Neural cell (in vitro differentiated cells): ENCODE measurements at regions not wholly inside any gene's neighbourhood (a gene's known extent, or its start where the extent isn't known, plus 50 kb on each side); places are given as distances from the start of the nearest gene placed in this dataset.

Source experiments
- H2AFZ ChIP-seq: fragments of 200-600, 300-800 bp; sonication (generic), shearing (Covaris generic); 2 replicates; pipeline ENCODE4 v1.6.0; 2014; ENCODE audit warnings: low read depth, mild to moderate bottlenecking, antibody characterized with exemption, low read length, moderate library complexity
- H3F3A ChIP-seq: fragments of 200-600 bp; shearing (Covaris generic); 2 replicates; pipeline ENCODE4 v1.6.1; 2016; ENCODE audit warnings: mild to moderate bottlenecking, moderate library complexity, mixed read lengths, antibody characterized with exemption, low read length; ENCODE audit not compliant: insufficient read depth, poor library complexity, severe bottlenecking
- H3K27ac ChIP-seq: fragments of 200-600, 300-800 bp; sonication (generic), shearing (Covaris generic); 2 replicates; pipeline ENCODE4 v1.5.1; 2014; ENCODE audit warnings: mild to moderate bottlenecking, low read length, moderate library complexity
- H3K27me3 ChIP-seq: fragments of 300-800, 200-600 bp; sonication (generic), shearing (Covaris generic); 2 replicates; pipeline ENCODE4 v1.6.0; 2014; ENCODE audit warnings: mild to moderate bottlenecking, low read depth, low read length, moderate library complexity; ENCODE audit not compliant: insufficient read depth
- H3K36me3 ChIP-seq: fragments of 300-800, 200-600 bp; sonication (generic), shearing (Covaris generic); 2 replicates; pipeline ENCODE4 v1.5.1; 2014; ENCODE audit warnings: mild to moderate bottlenecking, antibody characterized with exemption, low read length, moderate library complexity; ENCODE audit not compliant: insufficient read depth
- H3K4me2 ChIP-seq: fragments of 300-800, 200-600 bp; sonication (generic), shearing (Covaris generic); 2 replicates; pipeline ENCODE4 v1.6.0; 2014; ENCODE audit warnings: mild to moderate bottlenecking, low read length
- H3K4me3 ChIP-seq: fragments of 300-800, 200-600 bp; sonication (generic), shearing (Covaris generic); 2 replicates; pipeline ENCODE4 v1.5.1; 2014; ENCODE audit warnings: mild to moderate bottlenecking, low read length, moderate library complexity
- H3K79me2 ChIP-seq: fragments of 200-600 bp; shearing (Covaris generic); replicated peaks from 2 replicates; pipeline ENCODE4 v1.6.0; 2014; ENCODE audit warnings: mild to moderate bottlenecking, low read length, moderate library complexity; ENCODE audit not compliant: insufficient read depth
- H3K9ac ChIP-seq: fragments of 300-800, 200-600 bp; sonication (generic), shearing (Covaris generic); 2 replicates; pipeline ENCODE4 v1.6.1; 2016; ENCODE audit warnings: mild to moderate bottlenecking, low read length, mixed read lengths
- H3K9me2 ChIP-seq: fragments of 200-600 bp; shearing (Covaris generic); 2 replicates; pipeline ENCODE4 v1.6.1; 2016; ENCODE audit warnings: mild to moderate bottlenecking, low read length, mixed read lengths; ENCODE audit not compliant: insufficient read depth
- H3K9me3 ChIP-seq: fragments of 200-600, 300-800 bp; sonication (generic), shearing (Covaris generic); 2 replicates; pipeline ENCODE4 v1.6.1; 2016; ENCODE audit warnings: mild to moderate bottlenecking, mixed run types, low read length, moderate library complexity, mixed read lengths
- H4K20me1 ChIP-seq: fragments of 200-600 bp; shearing (Covaris generic); 2 replicates; pipeline ENCODE4 v1.6.1; 2016; ENCODE audit warnings: mild to moderate bottlenecking, mixed run types; ENCODE audit not compliant: insufficient read depth
- CTCF ChIP-seq: fragments of 450-650 bp; IDR thresholded peaks from 2 replicates; pipeline ENCODE4 v1.5.1; 2014; ENCODE audit warnings: antibody characterized with exemption, mild to moderate bottlenecking, moderate library complexity; ENCODE audit not compliant: poor library complexity, severe bottlenecking
- EP300 ChIP-seq: fragments of 450-650 bp; conservative IDR thresholded peaks from 2 replicates; pipeline ENCODE4 v1.6.1; 2014; ENCODE audit warnings: antibody characterized with exemption, mild to moderate bottlenecking, moderate library complexity; ENCODE audit not compliant: poor library complexity, severe bottlenecking
- EZH2 ChIP-seq: fragments of 200-600, 300-800 bp; shearing (Covaris generic), sonication (generic); IDR thresholded peaks from 2 replicates; pipeline ENCODE4 v1.6.1; 2014; ENCODE audit warnings: antibody characterized with exemption, low read length, borderline replicate concordance, mild to moderate bottlenecking; ENCODE audit not compliant: insufficient read depth, poor library complexity, severe bottlenecking
- MXI1 ChIP-seq: fragments of 450-650 bp; conservative IDR thresholded peaks from 2 replicates; pipeline ENCODE4 v1.6.1; 2014; ENCODE audit warnings: antibody characterized with exemption, mild to moderate bottlenecking; ENCODE audit not compliant: poor library complexity, severe bottlenecking
- POLR2AphosphoS5 ChIP-seq: IDR thresholded peaks from 2 replicates; pipeline ENCODE4 v1.6.1; 2012
- RAD21 ChIP-seq: fragments of 450-650 bp; conservative IDR thresholded peaks from 2 replicates; pipeline ENCODE4 v1.6.1; 2014; ENCODE audit warnings: antibody characterized with exemption, mild to moderate bottlenecking, moderate library complexity
- REST ChIP-seq: IDR thresholded peaks from 2 replicates; pipeline ENCODE4 v1.6.1; 2012; ENCODE audit warnings: borderline replicate concordance
- SMC3 ChIP-seq: fragments of 450-650 bp; conservative IDR thresholded peaks from 2 replicates; pipeline ENCODE4 v1.6.1; 2014; ENCODE audit warnings: antibody characterized with exemption, mild to moderate bottlenecking, moderate library complexity; ENCODE audit not compliant: poor library complexity
- TAF1 ChIP-seq: IDR thresholded peaks from 2 replicates; pipeline ENCODE4 v1.6.1; 2012; ENCODE audit warnings: low read depth

- Histone ChIP-seq H3F3A (no peaks in the 10 kb centered on the region), H2AFZ (no peak overlapping the region), H3K4me3 (no peak overlapping the region), H3K27me3 (no peaks in the 10 kb centered on the region), H3K36me3 (no peaks in the 10 kb centered on the region), H3K9me2 (no peaks in the 10 kb centered on the region), H3K9me3 (no peaks in the 10 kb centered on the region), H3K27ac (no peak overlapping the region), H3K9ac (no peak overlapping the region), H3K4me2 (no peak overlapping the region), H4K20me1 (no peaks in the 10 kb centered on the region), H3K79me2 (no peaks in the 10 kb centered on the region)
- TF ChIP-seq CTCF (no peak), EZH2 (no peak), TAF1 (no peak)
These were observed 460.5 kb downstream of the COG6 start for GRCh38 chr13:40116008-40116407.

- H3K9ac ChIP-seq, result no peak overlapping the region
- no peaks in the 10 kb centered on the region for H3K27me3 ChIP-seq
- no peaks in the 10 kb centered on the region for H4K20me1 ChIP-seq
- no peaks in the 10 kb centered on the region for H3K9me3 ChIP-seq
- no peak overlapping the region for H2AFZ ChIP-seq
- H3K36me3 ChIP-seq, result no peaks in the 10 kb centered on the region
- no peak overlapping the region for H3K27ac ChIP-seq
- H3K4me3 ChIP-seq, result no peak overlapping the region
- H3K9me2 ChIP-seq, result no peaks in the 10 kb centered on the region
- TF ChIP-seq SMC3 (no peak), RAD21 (no peak), MXI1 (no peak), EP300 (no peak), EZH2 (no peak), CTCF (no peak), POLR2AphosphoS5 (no peak), REST (no peak), TAF1 (no peak)
- H3F3A ChIP-seq, result peaks cover 3% of the 10 kb centered on the region
- no peaks in the 10 kb centered on the region for H3K79me2 ChIP-seq
- no peak overlapping the region for H3K4me2 ChIP-seq
These were observed 462.9 kb downstream of the COG6 start for GRCh38 chr13:40118337-40118736.
